DOHH2 (cell line): ENCODE measurements at regions not wholly inside any gene's neighbourhood (a gene's known extent, or its start where the extent isn't known, plus 50 kb on each side); places are given as distances from the start of the nearest gene placed in this dataset.

Experiments
- H3F3A ChIP-seq: fragments of 200-600 bp; sonication (generic), shearing (Covaris generic); 2 replicates; pipeline ENCODE4 v1.6.0; 2016; ENCODE audit warnings: antibody characterized with exemption, mild to moderate bottlenecking; ENCODE audit not compliant: control insufficient read depth, insufficient read depth
- H3K27ac ChIP-seq: fragments of 200-600 bp; sonication (generic); 2 replicates; pipeline ENCODE4 v1.5.1; 2014; ENCODE audit warnings: low read depth, mild to moderate bottlenecking, low read length, moderate library complexity
- H3K27me3 ChIP-seq: fragments of 200-600 bp; sonication (generic); 2 replicates; pipeline ENCODE4 v1.6.1; 2014; ENCODE audit warnings: mild to moderate bottlenecking, low read length, mixed read lengths; ENCODE audit not compliant: control insufficient read depth
- H3K36me3 ChIP-seq: fragments of 200-600 bp; sonication (generic); 2 replicates; pipeline ENCODE4 v1.6.1; 2014; ENCODE audit warnings: mild to moderate bottlenecking, low read length, moderate library complexity, mixed read lengths; ENCODE audit not compliant: control insufficient read depth
- H3K4me1 ChIP-seq: fragments of 200-600 bp; sonication (generic); 2 replicates; pipeline ENCODE4 v1.6.1; 2014; ENCODE audit warnings: mild to moderate bottlenecking, low read length, mixed read lengths; ENCODE audit not compliant: control insufficient read depth
- H3K4me2 ChIP-seq: fragments of 200-600 bp; sonication (generic); 2 replicates; pipeline ENCODE4 v1.6.0; 2014; ENCODE audit warnings: mild to moderate bottlenecking, low read length, moderate library complexity
- H3K4me3 ChIP-seq: fragments of 200-600 bp; sonication (generic); 2 replicates; pipeline ENCODE4 v1.5.1; 2014; ENCODE audit warnings: mild to moderate bottlenecking, low read length, mixed read lengths
- H3K79me2 ChIP-seq: fragments of 200-600 bp; sonication (generic); 2 replicates; pipeline ENCODE4 v1.6.1; 2014; ENCODE audit warnings: mild to moderate bottlenecking, low read length, mixed read lengths; ENCODE audit not compliant: control insufficient read depth
- H3K9me2 ChIP-seq: fragments of 200-600 bp; sonication (generic); replicated peaks from 2 replicates; pipeline ENCODE4 v1.6.1; 2014; ENCODE audit warnings: mild to moderate bottlenecking, low read length, mixed read lengths; ENCODE audit not compliant: control insufficient read depth
- H3K9me3 ChIP-seq: fragments of 200-600 bp; sonication (generic); 2 replicates; pipeline ENCODE4 v1.6.1; 2014; ENCODE audit warnings: antibody characterized with exemption, low read length, mixed read lengths; ENCODE audit not compliant: control insufficient read depth, insufficient read depth
- H4K20me1 ChIP-seq: fragments of 200-600 bp; sonication (generic); 2 replicates; pipeline ENCODE4 v1.6.0; 2014; ENCODE audit warnings: low read depth, mild to moderate bottlenecking, antibody characterized with exemption, low read length, moderate library complexity; ENCODE audit not compliant: control insufficient read depth, insufficient read depth
- EZH2phosphoT487 ChIP-seq: fragments of 200-600 bp; sonication (generic); IDR thresholded peaks from 2 replicates; pipeline ENCODE4 v1.6.1; 2017; ENCODE audit warnings: borderline replicate concordance, mild to moderate bottlenecking, antibody characterized with exemption, low read length, moderate library complexity, mixed read lengths
- TF ChIP-seq, protein P1 (sequence below): fragments of 200-600 bp; sonication (generic); IDR thresholded peaks from one replicate; pipeline ENCODE4 v1.5.1; 2014; ENCODE audit warnings: antibody characterized with exemption, mild to moderate bottlenecking, low read depth, low read length; ENCODE audit not compliant: poor library complexity, severe bottlenecking

DNA sequence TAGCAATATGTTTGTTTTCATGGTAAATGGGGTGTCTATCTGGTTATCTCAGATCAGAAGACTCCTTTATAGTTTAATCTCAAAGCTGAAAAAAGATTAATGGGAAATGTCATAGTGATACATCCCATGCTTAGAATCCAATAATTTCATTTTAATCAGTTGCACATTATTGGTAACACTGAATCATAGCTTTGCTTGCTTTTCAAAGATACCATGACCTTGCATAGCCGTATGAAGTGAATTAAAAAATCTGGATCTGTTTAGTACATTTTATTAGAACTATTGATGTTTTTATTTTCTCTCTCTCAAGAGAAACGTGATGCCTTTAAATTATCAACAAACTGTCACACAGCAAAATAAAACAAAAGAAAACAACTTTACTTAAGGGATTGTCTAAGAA, 506.7 kb upstream of the SGO1 start:
- no peak for TF ChIP-seq EZH2phosphoT487
- TF ChIP-seq, protein P1, sequence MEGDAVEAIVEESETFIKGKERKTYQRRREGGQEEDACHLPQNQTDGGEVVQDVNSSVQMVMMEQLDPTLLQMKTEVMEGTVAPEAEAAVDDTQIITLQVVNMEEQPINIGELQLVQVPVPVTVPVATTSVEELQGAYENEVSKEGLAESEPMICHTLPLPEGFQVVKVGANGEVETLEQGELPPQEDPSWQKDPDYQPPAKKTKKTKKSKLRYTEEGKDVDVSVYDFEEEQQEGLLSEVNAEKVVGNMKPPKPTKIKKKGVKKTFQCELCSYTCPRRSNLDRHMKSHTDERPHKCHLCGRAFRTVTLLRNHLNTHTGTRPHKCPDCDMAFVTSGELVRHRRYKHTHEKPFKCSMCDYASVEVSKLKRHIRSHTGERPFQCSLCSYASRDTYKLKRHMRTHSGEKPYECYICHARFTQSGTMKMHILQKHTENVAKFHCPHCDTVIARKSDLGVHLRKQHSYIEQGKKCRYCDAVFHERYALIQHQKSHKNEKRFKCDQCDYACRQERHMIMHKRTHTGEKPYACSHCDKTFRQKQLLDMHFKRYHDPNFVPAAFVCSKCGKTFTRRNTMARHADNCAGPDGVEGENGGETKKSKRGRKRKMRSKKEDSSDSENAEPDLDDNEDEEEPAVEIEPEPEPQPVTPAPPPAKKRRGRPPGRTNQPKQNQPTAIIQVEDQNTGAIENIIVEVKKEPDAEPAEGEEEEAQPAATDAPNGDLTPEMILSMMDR = no peak
- Histone ChIP-seq H3K27me3 (no peaks in the 10 kb centered on the region), H3F3A (no peaks in the 10 kb centered on the region), H4K20me1 (no peaks in the 10 kb centered on the region), H3K9me2 (no peaks in the 10 kb centered on the region; the same call in 1 of the 2 replicates), H3K4me1 (no peaks in the 10 kb centered on the region), H3K36me3 (no peaks in the 10 kb centered on the region), H3K79me2 (no peaks in the 10 kb centered on the region), H3K4me3 (no peak overlapping the region), H3K4me2 (no peak overlapping the region), H3K9me3 (no peaks in the 10 kb centered on the region), H3K27ac (no peak overlapping the region)

DNA sequence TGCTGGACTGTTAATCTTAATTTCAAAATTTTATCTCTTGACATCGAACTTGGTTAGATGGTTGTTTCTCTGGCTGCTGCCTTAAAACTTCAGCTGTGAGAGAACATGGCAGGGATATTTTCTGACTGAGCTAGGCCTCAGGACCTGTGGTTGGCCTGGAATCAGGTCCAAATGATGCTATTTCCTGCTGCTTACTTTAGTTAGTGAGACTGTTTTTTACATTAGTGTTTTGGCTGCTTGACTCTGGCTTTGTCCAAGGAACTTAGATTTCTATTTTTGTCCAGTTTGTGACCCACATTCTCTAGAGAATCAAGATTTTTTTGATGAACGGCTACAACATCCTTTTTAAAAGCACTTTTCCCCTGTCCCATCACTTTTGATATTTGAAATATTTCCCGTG, 497.9 kb upstream of the SGO1 start:
- no peak overlapping the region for H3K27ac ChIP-seq
- TF ChIP-seq EZH2phosphoT487 = no peak
- TF ChIP-seq, protein P1 = no peak
- no peaks in the 10 kb centered on the region for H3K79me2 ChIP-seq
- no peaks in the 10 kb centered on the region for H3F3A ChIP-seq
- no peak overlapping the region for H3K4me2 ChIP-seq
- no peaks in the 10 kb centered on the region for H3K27me3 ChIP-seq
- no peaks in the 10 kb centered on the region for H3K36me3 ChIP-seq
- no peaks in the 10 kb centered on the region for H3K4me1 ChIP-seq
- H3K4me3 ChIP-seq = no peak overlapping the region
- H3K9me3 ChIP-seq = no peaks in the 10 kb centered on the region
- no peaks in the 10 kb centered on the region for H3K9me2 ChIP-seq
- no peaks in the 10 kb centered on the region for H4K20me1 ChIP-seq

DNA sequence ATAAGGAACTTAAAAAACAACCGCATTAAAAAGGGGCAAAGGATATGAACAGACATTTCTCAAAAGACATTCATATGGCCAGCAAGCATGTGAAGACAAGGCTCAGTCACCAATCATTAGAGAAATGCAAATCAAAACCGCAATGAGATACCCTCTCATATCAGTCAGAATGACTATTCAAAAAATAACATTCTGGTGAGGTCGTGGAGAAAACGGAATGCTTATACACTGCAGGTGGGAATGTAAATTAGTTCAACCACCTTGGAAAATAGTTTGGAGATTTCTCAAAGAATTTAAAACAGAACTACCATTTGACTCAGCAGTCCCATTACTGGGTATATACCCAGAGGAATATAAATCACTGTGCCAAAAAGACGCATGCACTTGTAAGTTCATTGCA, 496.6 kb upstream of the SGO1 start:
- Histone ChIP-seq H3K4me3 (no peak overlapping the region), H3K36me3 (no peaks in the 10 kb centered on the region), H3K4me2 (no peak overlapping the region), H3K79me2 (no peaks in the 10 kb centered on the region), H4K20me1 (no peaks in the 10 kb centered on the region), H3F3A (no peaks in the 10 kb centered on the region), H3K27me3 (no peaks in the 10 kb centered on the region), H3K9me3 (no peaks in the 10 kb centered on the region), H3K9me2 (no peaks in the 10 kb centered on the region), H3K27ac (no peak overlapping the region), H3K4me1 (no peaks in the 10 kb centered on the region)
- TF ChIP-seq EZH2phosphoT487 = no peak
- TF ChIP-seq, protein P1 = no peak
